Endothelial cell of umbilical vein (primary cell): ENCODE measurements at regions not wholly inside any gene's neighbourhood (a gene's known extent, or its start where the extent isn't known, plus 50 kb on each side); places are given as distances from the start of the nearest gene placed in this dataset.

Source experiments
- CTCF ChIP-seq, 2 donors: IDR thresholded peaks; 1 replicate in 1 of 2; 2 replicates in 1 of 2; pipeline ENCODE4 v1.5.1; 2011; ENCODE audit warnings: low read length in 2 of 2, mild to moderate bottlenecking in 2 of 2, moderate library complexity in 2 of 2, control low read depth in 1 of 2, inconsistent platforms in 1 of 2, low read depth in 1 of 2; ENCODE audit not compliant: insufficient read depth in 1 of 2; ENCODE audit errors: extremely low read depth in 1 of 2
- FOS ChIP-seq: IDR thresholded peaks from 2 replicates; pipeline ENCODE4 v1.6.1; 2011; ENCODE audit warnings: mild to moderate bottlenecking, low read length, moderate library complexity, borderline replicate concordance; ENCODE audit not compliant: insufficient read depth
- MYC ChIP-seq: IDR thresholded peaks from one replicate; pipeline ENCODE4 v1.6.1; 2011; ENCODE audit warnings: mild to moderate bottlenecking, low read depth, low read length
- POLR2A ChIP-seq: IDR thresholded peaks from 2 replicates; pipeline ENCODE4 v1.6.1; 2012; ENCODE audit warnings: low read depth, mild to moderate bottlenecking, control low read depth, low read length
- TF ChIP-seq, protein P1 (sequence below): IDR thresholded peaks from 2 replicates; pipeline ENCODE4 v1.6.1; 2011; ENCODE audit not compliant: insufficient read depth, insufficient read length

GRCh38 chr10:118439824-118440223 is 97.7 kb upstream of the FAM204A start:
- TF ChIP-seq CTCF (IDR thresholded peaks at IDR 0.05; ENCODE audit: extremely low read depth in 1 of 2, insufficient read depth in 1 of 2, low read depth in 1 of 2, low read length in 2 of 2) (no peak), POLR2A (no peak), MYC (no peak), FOS (no peak)
- TF ChIP-seq, protein P1, sequence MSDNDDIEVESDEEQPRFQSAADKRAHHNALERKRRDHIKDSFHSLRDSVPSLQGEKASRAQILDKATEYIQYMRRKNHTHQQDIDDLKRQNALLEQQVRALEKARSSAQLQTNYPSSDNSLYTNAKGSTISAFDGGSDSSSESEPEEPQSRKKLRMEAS: no peak
